Endothelial cell of umbilical vein (primary cell): ENCODE measurements at regions not wholly inside any gene's neighbourhood (a gene's known extent, or its start where the extent isn't known, plus 50 kb on each side); places are given as distances from the start of the nearest gene placed in this dataset.

ENCODE experiments used
- BruUV-seq: library from RNA; stranded (reverse); fragments of 400-500 nt; replicated peaks from 2 replicates; lab custom pipeline; 2021; lab: Mats Ljungman, UMichigan
- CTCF ChIA-PET: fragments of 300-600, 350-600 bp; sonication (Branson Sonifier 250); formaldehyde crosslinking; loops from one replicate; lab custom pipeline; 2021; ENCODE audit warnings: antibody characterized with exemption, inconsistent platforms; lab: Charles Lee
- POLR2A ChIA-PET: fragments of 300-600, 350-600 bp; sonication (Branson Sonifier 250); formaldehyde crosslinking; loops from one replicate; lab custom pipeline; 2021; ENCODE audit warnings: antibody characterized with exemption, inconsistent platforms; lab: Charles Lee
- DNase-seq: peaks from one replicate; pipeline ENCODE4 v3.0.0-alpha.2; 2011; ENCODE audit warnings: low read depth, low spot score
- FAIRE-seq: peaks from 2 replicates; lab custom pipeline; 2011; peaks lifted over from hg19 to GRCh38; lab: Jason Lieb, UNC
- H2AFZ ChIP-seq: 2 replicates; pipeline ENCODE4 v1.6.0; 2012; ENCODE audit warnings: low read depth, low read length, control low read depth, inconsistent platforms
- H3K27ac ChIP-seq: 2 replicates; pipeline ENCODE4 v1.5.1; 2011; ENCODE audit warnings: low read depth, mild to moderate bottlenecking, control low read depth, low read length, moderate library complexity; ENCODE audit not compliant: insufficient read depth
- H3K27me3 ChIP-seq, 2 experiments: 2 replicates each; pipeline versions ENCODE4 v1.6.0 to v1.6.1; 2011; ENCODE audit warnings: low read length in 2 of 2, mixed read lengths in 1 of 2; ENCODE audit not compliant: control insufficient read depth in 2 of 2, insufficient read depth in 2 of 2
- H3K36me3 ChIP-seq, 2 experiments: 2 replicates in 1 of 2; 3 replicates in 1 of 2; pipeline ENCODE4 v1.5.1; 2011; ENCODE audit warnings: low read length in 2 of 2, mild to moderate bottlenecking in 1 of 2, moderate library complexity in 1 of 2; ENCODE audit not compliant: control insufficient read depth in 2 of 2, insufficient read depth in 2 of 2; ENCODE audit errors: extremely low read depth in 1 of 2
- H3K4me1 ChIP-seq: 3 replicates; pipeline ENCODE4 v1.5.1; 2011; ENCODE audit warnings: mild to moderate bottlenecking, low read length; ENCODE audit not compliant: control insufficient read depth, insufficient read depth; ENCODE audit errors: extremely low read depth
- H3K4me2 ChIP-seq: 2 replicates; pipeline ENCODE4 v1.6.1; 2011; ENCODE audit warnings: low read length, control low read depth, mixed read lengths; ENCODE audit not compliant: insufficient read depth
- H3K4me3 ChIP-seq, 3 experiments: fragments of 200-600 bp in 1 of 3; sonication (generic), shearing (Covaris generic) in 1 of 3; replicated peaks in 1 of 3; 2 replicates each; pipeline ENCODE4 v1.5.1; 2011 to 2016; ENCODE audit warnings: control low read depth in 3 of 3, low read length in 3 of 3, mild to moderate bottlenecking in 2 of 3, inconsistent platforms in 1 of 3, low read depth in 1 of 3, moderate library complexity in 1 of 3; ENCODE audit not compliant: insufficient read depth in 1 of 3
- H3K79me2 ChIP-seq: 2 replicates; pipeline ENCODE4 v1.6.0; 2012; ENCODE audit warnings: low read length, inconsistent platforms; ENCODE audit not compliant: control insufficient read depth, insufficient read depth
- H3K9ac ChIP-seq: replicated peaks from 2 replicates; pipeline ENCODE3; 2011; ENCODE audit warnings: low read length, control low read depth; ENCODE audit not compliant: insufficient read depth; ENCODE audit errors: extremely low read depth
- H3K9me1 ChIP-seq: replicated peaks from 3 replicates; pipeline ENCODE4 v1.6.0; 2011; ENCODE audit warnings: mild to moderate bottlenecking, low read length; ENCODE audit not compliant: control insufficient read depth, insufficient read depth; ENCODE audit errors: extremely low read depth
- H3K9me3 ChIP-seq: replicated peaks from 2 replicates; pipeline ENCODE4 v1.5.1; 2012; ENCODE audit warnings: low read length, inconsistent platforms; ENCODE audit not compliant: control insufficient read depth, insufficient read depth
- H4K20me1 ChIP-seq: replicated peaks from 2 replicates; pipeline ENCODE3; 2011; ENCODE audit warnings: mild to moderate bottlenecking, low read length; ENCODE audit not compliant: control insufficient read depth, insufficient read depth; ENCODE audit errors: extremely low read depth
- EZH2 ChIP-seq: IDR thresholded peaks from 2 replicates; pipeline ENCODE4 v1.6.1; 2012; ENCODE audit warnings: borderline replicate concordance, low read depth, mild to moderate bottlenecking, moderate library complexity, low read length, inconsistent platforms; ENCODE audit not compliant: severe bottlenecking
- FOS ChIP-seq: IDR thresholded peaks from 2 replicates; pipeline ENCODE4 v1.6.1; 2011; ENCODE audit warnings: mild to moderate bottlenecking, low read length, moderate library complexity, borderline replicate concordance; ENCODE audit not compliant: insufficient read depth
- JUN ChIP-seq: IDR thresholded peaks from 2 replicates; pipeline ENCODE4 v1.6.1; 2011; ENCODE audit warnings: borderline replicate concordance, low read depth; ENCODE audit not compliant: insufficient read length, insufficient read depth
- POLR2A ChIP-seq: IDR thresholded peaks from 2 replicates; pipeline ENCODE4 v1.6.1; 2012; ENCODE audit warnings: low read depth, mild to moderate bottlenecking, control low read depth, low read length
- POLR2AphosphoS5 ChIP-seq: IDR thresholded peaks from 2 replicates; pipeline ENCODE4 v1.6.1; 2012; ENCODE audit warnings: low read depth, mild to moderate bottlenecking, control low read depth, low read length, moderate library complexity; ENCODE audit not compliant: insufficient read depth
- dilution Hi-C: fragments of 300-500 bp; cut with MboI; formaldehyde crosslinking; loops from one replicate; pipeline ENCODE4 v1.15.0; 2019; ENCODE audit warnings: low sequenced_read_pairs; ENCODE audit not compliant: extremely low pct_ligation_motif_present
- intact Hi-C: fragments of 100-400 bp; cut with micrococcal nuclease; formaldehyde crosslinking; loops from one replicate; pipeline ENCODE4 v1.10.0; 2022
- TF ChIP-seq, protein P1 (sequence below), 2 donors: IDR thresholded peaks; 1 replicate in 1 of 2; 2 replicates in 1 of 2; pipeline ENCODE4 v1.5.1; 2011; ENCODE audit warnings: low read length in 2 of 2, mild to moderate bottlenecking in 2 of 2, moderate library complexity in 2 of 2, control low read depth in 1 of 2, inconsistent platforms in 1 of 2, low read depth in 1 of 2; ENCODE audit not compliant: insufficient read depth in 1 of 2; ENCODE audit errors: extremely low read depth in 1 of 2

DNA sequence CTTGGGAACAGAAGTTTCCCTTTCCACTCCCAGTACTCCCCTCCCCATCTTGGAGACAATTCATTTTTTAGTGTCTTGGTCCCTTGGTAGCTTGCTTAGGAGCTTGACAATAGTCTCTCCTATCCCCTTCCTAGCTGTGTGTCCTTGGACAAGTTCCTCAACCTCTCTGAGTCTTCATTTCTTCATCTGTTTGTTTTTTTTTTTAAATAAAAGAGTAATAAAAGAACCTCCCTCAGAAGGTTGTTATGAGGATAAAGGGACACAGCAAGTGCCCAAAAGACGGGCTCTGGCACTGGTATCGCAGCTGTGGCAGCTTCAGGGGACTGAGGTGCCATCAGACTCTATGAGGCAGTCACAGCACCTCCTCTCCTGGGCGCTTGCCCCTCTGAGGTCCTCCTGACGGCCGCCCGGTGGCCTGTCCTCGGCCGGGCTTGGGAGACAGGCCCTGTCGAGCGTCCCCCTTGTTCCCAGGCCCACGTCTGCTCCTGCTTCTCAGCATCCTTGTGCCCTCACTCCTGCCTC lies 689.2 kb downstream of the MATN1 start:
- Histone ChIP-seq H3K9me3 (no peaks in the 10 kb centered on the region), H3K36me3 (no peaks in the 10 kb centered on the region), H3K4me3 (no peak overlapping the region), H2AFZ (no peak overlapping the region), H3K27ac (no peak overlapping the region), H3K4me2 (no peak overlapping the region), H3K9ac (no peak overlapping the region), H3K27me3 (no peaks in the 10 kb centered on the region), H3K4me1 (no peaks in the 10 kb centered on the region), H3K79me2 (no peaks in the 10 kb centered on the region), H3K9me1 (no peaks in the 10 kb centered on the region), H4K20me1 (no peaks in the 10 kb centered on the region)
- ChIA-PET POLR2A (no interaction called here), CTCF (no interaction called here)
- dilution Hi-C loops (no loop called here), intact Hi-C loops (no loop called here)
- DNase-seq (no peak), FAIRE-seq (no peak)
- BruUV-seq = no TSS peak
- TF ChIP-seq JUN (no peak), POLR2AphosphoS5 (no peak)

DNA sequence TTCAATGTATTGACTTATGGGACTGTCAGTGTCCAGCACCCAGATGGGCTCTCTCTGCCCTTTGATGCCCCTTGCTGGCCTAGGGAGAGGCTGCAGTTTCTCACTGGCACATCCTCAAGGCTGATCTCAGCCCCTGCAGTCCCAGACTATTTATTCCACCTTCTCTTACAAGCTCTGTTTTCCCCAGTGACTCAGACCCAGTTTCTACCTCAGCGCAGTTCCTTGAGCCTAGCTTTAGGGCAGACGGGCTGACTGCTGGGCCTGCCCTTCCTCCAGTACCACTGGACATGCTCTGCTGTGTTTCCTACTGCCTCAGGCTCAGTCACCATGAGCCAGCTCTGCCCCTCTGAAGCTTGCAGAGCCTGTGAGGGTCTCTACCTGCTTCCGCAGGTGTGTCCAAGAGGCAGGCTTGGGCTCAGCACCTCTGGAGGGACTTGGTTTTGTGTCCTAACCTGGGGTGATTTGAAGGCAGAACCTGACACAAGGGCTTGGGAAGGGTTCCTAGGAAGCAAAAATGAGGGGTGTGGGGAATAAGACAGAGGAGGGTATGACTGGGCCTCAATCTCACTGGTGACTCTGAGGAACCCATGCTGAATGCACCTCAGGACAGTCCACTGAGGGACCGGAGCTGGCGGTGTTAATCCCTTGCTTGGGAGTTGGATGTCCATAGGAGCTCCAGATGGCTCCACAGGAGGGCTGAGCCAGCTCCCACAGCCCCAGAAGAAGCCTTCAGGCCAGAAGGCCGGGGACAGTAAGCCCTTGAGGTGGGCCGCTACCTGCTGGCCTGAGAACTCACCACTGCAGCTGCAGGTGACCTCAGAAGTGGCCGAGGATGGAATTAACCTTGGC lies 689.9 kb downstream of the MATN1 start:
- dilution Hi-C loops (no loop called here), intact Hi-C loops (no loop called here)
- Histone ChIP-seq H3K36me3 (no peaks in the 10 kb centered on the region), H3K9me1 (no peaks in the 10 kb centered on the region), H3K4me1 (no peaks in the 10 kb centered on the region), H3K9ac (no peak overlapping the region), H3K4me2 (no peak overlapping the region), H3K79me2 (no peaks in the 10 kb centered on the region), H2AFZ (no peak overlapping the region), H3K27ac (no peak overlapping the region), H4K20me1 (no peaks in the 10 kb centered on the region), H3K27me3 (no peaks in the 10 kb centered on the region), H3K9me3 (no peaks in the 10 kb centered on the region), H3K4me3 (no peak overlapping the region)
- BruUV-seq = no TSS peak
- FAIRE-seq (no peak), DNase-seq (no peak)
- CTCF ChIA-PET = no interaction called here
- TF ChIP-seq POLR2A (no peak), FOS (no peak), JUN (no peak), EZH2 (no peak)
- TF ChIP-seq, protein P1, sequence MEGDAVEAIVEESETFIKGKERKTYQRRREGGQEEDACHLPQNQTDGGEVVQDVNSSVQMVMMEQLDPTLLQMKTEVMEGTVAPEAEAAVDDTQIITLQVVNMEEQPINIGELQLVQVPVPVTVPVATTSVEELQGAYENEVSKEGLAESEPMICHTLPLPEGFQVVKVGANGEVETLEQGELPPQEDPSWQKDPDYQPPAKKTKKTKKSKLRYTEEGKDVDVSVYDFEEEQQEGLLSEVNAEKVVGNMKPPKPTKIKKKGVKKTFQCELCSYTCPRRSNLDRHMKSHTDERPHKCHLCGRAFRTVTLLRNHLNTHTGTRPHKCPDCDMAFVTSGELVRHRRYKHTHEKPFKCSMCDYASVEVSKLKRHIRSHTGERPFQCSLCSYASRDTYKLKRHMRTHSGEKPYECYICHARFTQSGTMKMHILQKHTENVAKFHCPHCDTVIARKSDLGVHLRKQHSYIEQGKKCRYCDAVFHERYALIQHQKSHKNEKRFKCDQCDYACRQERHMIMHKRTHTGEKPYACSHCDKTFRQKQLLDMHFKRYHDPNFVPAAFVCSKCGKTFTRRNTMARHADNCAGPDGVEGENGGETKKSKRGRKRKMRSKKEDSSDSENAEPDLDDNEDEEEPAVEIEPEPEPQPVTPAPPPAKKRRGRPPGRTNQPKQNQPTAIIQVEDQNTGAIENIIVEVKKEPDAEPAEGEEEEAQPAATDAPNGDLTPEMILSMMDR (IDR thresholded peaks at IDR 0.05; ENCODE audit: extremely low read depth in 1 of 2, insufficient read depth in 1 of 2, low read depth in 1 of 2, low read length in 2 of 2) = no peak
- POLR2A ChIA-PET = no interaction called here
